ENCODE measurements at regions not wholly inside any gene's neighbourhood (a gene's known extent, or its start where the extent isn't known, plus 50 kb on each side); places are given as distances from the start of the nearest gene placed in this dataset.

- TF ChIP-seq, protein P1, sequence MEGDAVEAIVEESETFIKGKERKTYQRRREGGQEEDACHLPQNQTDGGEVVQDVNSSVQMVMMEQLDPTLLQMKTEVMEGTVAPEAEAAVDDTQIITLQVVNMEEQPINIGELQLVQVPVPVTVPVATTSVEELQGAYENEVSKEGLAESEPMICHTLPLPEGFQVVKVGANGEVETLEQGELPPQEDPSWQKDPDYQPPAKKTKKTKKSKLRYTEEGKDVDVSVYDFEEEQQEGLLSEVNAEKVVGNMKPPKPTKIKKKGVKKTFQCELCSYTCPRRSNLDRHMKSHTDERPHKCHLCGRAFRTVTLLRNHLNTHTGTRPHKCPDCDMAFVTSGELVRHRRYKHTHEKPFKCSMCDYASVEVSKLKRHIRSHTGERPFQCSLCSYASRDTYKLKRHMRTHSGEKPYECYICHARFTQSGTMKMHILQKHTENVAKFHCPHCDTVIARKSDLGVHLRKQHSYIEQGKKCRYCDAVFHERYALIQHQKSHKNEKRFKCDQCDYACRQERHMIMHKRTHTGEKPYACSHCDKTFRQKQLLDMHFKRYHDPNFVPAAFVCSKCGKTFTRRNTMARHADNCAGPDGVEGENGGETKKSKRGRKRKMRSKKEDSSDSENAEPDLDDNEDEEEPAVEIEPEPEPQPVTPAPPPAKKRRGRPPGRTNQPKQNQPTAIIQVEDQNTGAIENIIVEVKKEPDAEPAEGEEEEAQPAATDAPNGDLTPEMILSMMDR (conservative IDR thresholded peaks at IDR 0.05; ENCODE audit: control insufficient read depth, insufficient read depth, low read depth, low read length): no peak
- DNase-seq (ENCODE audit: low read depth): peak; percentile 37
- H3K4me3 ChIP-seq (ENCODE audit: control insufficient read depth, low read depth, low read length): no peak overlapping the region
These were observed 115.7 kb upstream of the MXRA5 start for GRCh38 chrX:3462166-3462508.

DNA sequence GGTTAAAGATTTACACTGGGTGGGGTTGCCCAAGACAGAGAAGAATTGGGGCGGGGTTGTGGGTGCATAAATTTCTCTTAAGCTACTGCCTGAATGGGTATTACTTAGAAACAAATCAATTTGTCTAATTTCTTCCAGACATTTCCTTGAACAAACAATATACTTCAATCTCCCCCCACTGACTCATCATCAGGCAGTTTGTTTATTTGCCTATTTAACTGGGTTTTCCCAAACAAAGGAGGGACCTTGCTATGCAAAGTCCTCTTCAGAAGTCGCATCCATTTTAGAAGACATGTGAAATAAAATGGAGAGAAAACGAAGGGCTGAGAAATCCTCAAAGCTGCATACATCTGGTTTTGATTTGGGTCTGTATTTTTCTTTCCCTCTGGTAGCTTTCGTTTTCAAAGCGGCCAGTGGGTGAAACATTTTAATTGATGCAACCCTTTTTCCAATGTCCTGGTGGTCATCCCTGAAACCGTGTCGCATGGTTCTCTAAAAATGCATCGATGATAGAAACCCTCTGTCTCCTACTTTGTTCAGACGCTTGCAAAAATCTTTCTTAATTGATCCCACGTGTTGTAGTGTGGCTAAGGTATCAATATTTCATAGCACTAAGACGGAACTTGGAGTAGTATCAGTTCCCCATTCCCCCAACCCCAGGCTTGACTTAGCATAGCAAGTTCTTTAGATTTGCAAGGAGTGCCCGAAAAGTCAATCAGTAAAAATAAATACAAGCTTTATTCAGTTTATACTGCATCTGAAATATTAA is 115.1 kb upstream of the MXRA5 start:
- DNase-seq (ENCODE audit: low read depth): peak; percentile 70
- TF ChIP-seq, protein P1 (conservative IDR thresholded peaks at IDR 0.05; ENCODE audit: control insufficient read depth, insufficient read depth, low read depth, low read length): peak; percentile 7
- peak overlapping the region; percentile 28 for H3K4me3 ChIP-seq (ENCODE audit: control insufficient read depth, low read depth, low read length)

- no peak for DNase-seq (ENCODE audit: low read depth)
- TF ChIP-seq, protein P1 (conservative IDR thresholded peaks at IDR 0.05; ENCODE audit: control insufficient read depth, insufficient read depth, low read depth, low read length): no peak
- no peak overlapping the region for H3K4me3 ChIP-seq (ENCODE audit: control insufficient read depth, low read depth, low read length)
These were observed 109.3 kb upstream of the MXRA5 start for GRCh38 chrX:3455796-3456195.

DNA sequence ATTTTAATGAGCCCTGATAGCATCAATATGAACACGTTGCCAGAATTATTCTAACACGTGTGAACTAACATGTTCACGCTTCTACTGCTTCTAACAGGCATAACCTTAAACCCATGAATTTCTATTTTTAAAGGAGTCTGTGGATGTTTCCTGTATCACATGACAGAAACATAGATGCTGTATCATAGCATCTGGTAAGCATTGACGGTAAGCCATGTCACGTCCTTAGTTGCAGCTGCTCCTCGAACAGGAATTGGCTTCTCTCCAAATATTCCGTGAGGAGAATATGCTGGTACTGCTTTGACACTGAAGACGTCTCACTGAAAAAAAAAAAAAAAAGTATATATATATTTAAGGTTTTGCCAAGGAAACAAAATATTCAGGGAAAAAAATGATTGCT is 105.1 kb upstream of the MXRA5 start:
- H3K4me3 ChIP-seq (ENCODE audit: control insufficient read depth, low read depth, low read length): no peak overlapping the region

DNA sequence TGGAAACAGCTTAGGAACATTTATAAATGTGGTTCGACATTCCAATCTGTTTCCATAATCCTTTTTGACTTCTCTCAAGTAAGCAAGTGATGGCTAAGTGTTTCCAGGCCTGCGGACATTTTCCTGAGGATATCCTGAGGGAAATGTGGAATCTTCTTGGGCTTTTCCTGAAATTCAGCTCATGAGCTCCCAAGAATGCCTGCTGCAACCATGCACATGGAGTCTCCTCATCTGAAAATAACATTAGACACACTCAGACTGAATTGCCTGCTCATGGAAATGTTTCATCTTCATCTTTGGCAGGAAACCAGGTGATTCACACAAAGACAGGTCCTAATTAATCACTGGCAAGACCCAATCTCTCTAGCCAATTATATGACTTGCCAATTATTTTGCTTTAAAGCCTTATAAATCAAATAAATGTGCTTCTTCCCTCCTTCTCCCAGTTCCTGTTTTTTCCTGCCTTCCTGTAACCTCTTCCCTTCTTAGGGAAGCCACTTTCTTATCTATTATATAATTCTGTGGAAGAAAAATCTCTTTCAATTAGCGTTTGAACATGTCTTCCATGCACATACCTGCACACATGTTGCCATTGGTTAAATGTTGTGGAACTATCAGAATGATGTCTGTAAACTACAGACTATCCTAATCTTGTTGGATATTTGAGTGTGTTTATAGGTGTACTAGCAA is 104.6 kb upstream of the MXRA5 start:
- H3K4me3 ChIP-seq (ENCODE audit: control insufficient read depth, low read depth, low read length): no peak overlapping the region
- TF ChIP-seq, protein P1 (conservative IDR thresholded peaks at IDR 0.05; ENCODE audit: control insufficient read depth, insufficient read depth, low read depth, low read length): no peak
- peak; percentile 82 for DNase-seq (ENCODE audit: low read depth)

More for the DNA sequence above, 105.1 kb upstream of the MXRA5 start:
- TF ChIP-seq, protein P1 (conservative IDR thresholded peaks at IDR 0.05; ENCODE audit: control insufficient read depth, insufficient read depth, low read depth, low read length): no peak
- DNase-seq (ENCODE audit: low read depth): peak; percentile 79

DNA sequence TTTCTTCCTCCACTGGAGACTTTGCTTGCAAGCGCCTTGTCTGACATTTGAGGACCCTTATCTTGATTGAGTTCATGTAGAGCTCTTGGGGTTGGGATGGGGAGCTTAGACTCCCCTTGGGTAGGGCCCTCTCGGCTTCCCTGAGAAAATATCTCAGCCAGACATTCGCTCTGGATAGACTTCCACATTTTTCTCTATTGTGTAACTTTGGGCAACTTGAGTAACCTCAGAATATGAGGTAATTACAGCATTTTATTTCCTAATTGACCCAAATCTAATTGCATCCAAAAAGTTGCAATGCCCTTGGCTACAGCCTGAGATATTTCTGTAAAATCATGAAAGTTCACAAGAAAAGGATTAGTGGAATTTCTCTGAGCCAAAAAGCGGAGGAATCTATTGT is 102.8 kb upstream of the MXRA5 start:
- peak; percentile 57 for DNase-seq (ENCODE audit: low read depth)
- TF ChIP-seq, protein P1 (conservative IDR thresholded peaks at IDR 0.05; ENCODE audit: control insufficient read depth, insufficient read depth, low read depth, low read length): no peak
- no peak overlapping the region for H3K4me3 ChIP-seq (ENCODE audit: control insufficient read depth, low read depth, low read length)
